SU-DHL-6 (cell line): ENCODE measurements at regions not wholly inside any gene's neighbourhood (a gene's known extent, or its start where the extent isn't known, plus 50 kb on each side); places are given as distances from the start of the nearest gene placed in this dataset.

Source experiments
- H2AFZ ChIP-seq: fragments of 200-600 bp; sonication (generic); 2 replicates; pipeline ENCODE4 v1.6.1; 2014; ENCODE audit warnings: low read depth, mild to moderate bottlenecking, moderate library complexity, mixed read lengths, antibody characterized with exemption, low read length; ENCODE audit not compliant: severe bottlenecking
- H3F3A ChIP-seq: fragments of 200-600 bp; shearing (Covaris generic); 2 replicates; pipeline ENCODE4 v1.6.0; 2016; ENCODE audit warnings: antibody characterized with exemption, mild to moderate bottlenecking; ENCODE audit not compliant: insufficient read depth
- H3K27ac ChIP-seq: fragments of 200-600 bp; sonication (generic); 2 replicates; pipeline ENCODE4 v1.5.1; 2016; ENCODE audit warnings: low read depth, mild to moderate bottlenecking, low read length, moderate library complexity, mixed read lengths
- H3K27me3 ChIP-seq: fragments of 200-600 bp; sonication (generic), shearing (Covaris generic); 2 replicates; pipeline ENCODE4 v1.6.0; 2014; ENCODE audit warnings: mild to moderate bottlenecking, low read length
- H3K36me3 ChIP-seq: fragments of 200-600 bp; sonication (generic); 2 replicates; pipeline ENCODE4 v1.6.1; 2014; ENCODE audit warnings: mild to moderate bottlenecking, low read length, mixed read lengths
- H3K4me2 ChIP-seq: fragments of 300-600, 200-600 bp; shearing (Covaris generic), sonication (generic); 2 replicates; pipeline ENCODE4 v1.6.0; 2014; ENCODE audit warnings: low read length, low read depth, mild to moderate bottlenecking; ENCODE audit not compliant: poor library complexity, severe bottlenecking
- H3K4me3 ChIP-seq: fragments of 200-600 bp; sonication (generic); 2 replicates; pipeline ENCODE4 v1.5.1; 2014; ENCODE audit warnings: antibody characterized with exemption, low read length, mild to moderate bottlenecking, mixed read lengths; ENCODE audit not compliant: insufficient read depth, poor library complexity, severe bottlenecking
- H3K79me2 ChIP-seq: fragments of 200-600 bp; sonication (generic); 2 replicates; pipeline ENCODE4 v1.6.1; 2014; ENCODE audit warnings: mild to moderate bottlenecking, low read length, moderate library complexity; ENCODE audit not compliant: insufficient read depth
- H3K9ac ChIP-seq: fragments of 200-600 bp; sonication (generic); 2 replicates; pipeline ENCODE4 v1.7.0; 2014; ENCODE audit warnings: mild to moderate bottlenecking, low read length
- H3K9me2 ChIP-seq: fragments of 200-600 bp; sonication (generic); replicated peaks from 2 replicates; pipeline ENCODE4 v1.6.1; 2014; ENCODE audit warnings: low read length; ENCODE audit not compliant: insufficient read depth
- H3K9me3 ChIP-seq: fragments of 200-600 bp; sonication (generic); 2 replicates; pipeline ENCODE4 v1.6.1; 2014; ENCODE audit warnings: low read length, mixed read lengths; ENCODE audit not compliant: insufficient read depth
- H4K20me1 ChIP-seq: fragments of 200-600 bp; sonication (generic); 2 replicates; pipeline ENCODE4 v1.6.1; 2014; ENCODE audit warnings: low read depth, mild to moderate bottlenecking, antibody characterized with exemption, low read length, moderate library complexity, mixed read lengths
- EZH2phosphoT487 ChIP-seq: fragments of 200-600 bp; sonication (generic), shearing (Covaris generic); conservative IDR thresholded peaks from 2 replicates; pipeline ENCODE4 v1.6.1; 2018; ENCODE audit warnings: mild to moderate bottlenecking, antibody characterized with exemption, low read length, moderate library complexity, mixed read lengths
- TF ChIP-seq, protein P1 (sequence below): fragments of 200-600 bp; sonication (generic); IDR thresholded peaks from one replicate; pipeline ENCODE4 v1.5.1; 2017; ENCODE audit warnings: antibody characterized with exemption, mild to moderate bottlenecking, low read length, moderate library complexity; ENCODE audit not compliant: insufficient read depth, poor library complexity, severe bottlenecking

DNA sequence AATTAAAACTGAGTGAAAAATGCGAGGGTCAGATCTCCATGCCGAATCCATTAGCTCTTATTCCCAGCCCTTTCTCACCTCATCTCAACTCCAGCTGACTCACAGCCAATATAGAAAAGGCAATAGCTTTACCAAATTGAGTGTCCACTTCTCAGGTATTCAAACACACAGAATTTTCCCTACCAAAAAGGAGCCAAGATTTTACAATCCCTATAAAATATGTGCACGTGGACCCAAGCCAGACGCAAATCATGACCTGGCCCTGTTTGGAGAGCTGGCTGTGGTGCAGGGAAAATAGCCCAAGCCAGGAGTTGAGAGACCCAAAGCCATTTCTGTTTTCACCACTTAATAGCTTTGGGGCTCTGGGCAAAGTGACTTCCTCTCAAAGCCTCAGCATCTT is 379.7 kb upstream of the AUTS2 start:
- TF ChIP-seq EZH2phosphoT487, result no peak
- TF ChIP-seq, protein P1, sequence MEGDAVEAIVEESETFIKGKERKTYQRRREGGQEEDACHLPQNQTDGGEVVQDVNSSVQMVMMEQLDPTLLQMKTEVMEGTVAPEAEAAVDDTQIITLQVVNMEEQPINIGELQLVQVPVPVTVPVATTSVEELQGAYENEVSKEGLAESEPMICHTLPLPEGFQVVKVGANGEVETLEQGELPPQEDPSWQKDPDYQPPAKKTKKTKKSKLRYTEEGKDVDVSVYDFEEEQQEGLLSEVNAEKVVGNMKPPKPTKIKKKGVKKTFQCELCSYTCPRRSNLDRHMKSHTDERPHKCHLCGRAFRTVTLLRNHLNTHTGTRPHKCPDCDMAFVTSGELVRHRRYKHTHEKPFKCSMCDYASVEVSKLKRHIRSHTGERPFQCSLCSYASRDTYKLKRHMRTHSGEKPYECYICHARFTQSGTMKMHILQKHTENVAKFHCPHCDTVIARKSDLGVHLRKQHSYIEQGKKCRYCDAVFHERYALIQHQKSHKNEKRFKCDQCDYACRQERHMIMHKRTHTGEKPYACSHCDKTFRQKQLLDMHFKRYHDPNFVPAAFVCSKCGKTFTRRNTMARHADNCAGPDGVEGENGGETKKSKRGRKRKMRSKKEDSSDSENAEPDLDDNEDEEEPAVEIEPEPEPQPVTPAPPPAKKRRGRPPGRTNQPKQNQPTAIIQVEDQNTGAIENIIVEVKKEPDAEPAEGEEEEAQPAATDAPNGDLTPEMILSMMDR, result no peak
- Histone ChIP-seq H3K27me3 (no peaks in the 10 kb centered on the region), H3K4me2 (no peak overlapping the region), H4K20me1 (no peaks in the 10 kb centered on the region), H3K79me2 (no peaks in the 10 kb centered on the region), H3K36me3 (no peaks in the 10 kb centered on the region), H3K9me2 (no peaks in the 10 kb centered on the region), H2AFZ (no peak overlapping the region), H3K27ac (no peak overlapping the region), H3K9me3 (no peaks in the 10 kb centered on the region), H3K9ac (no peak overlapping the region), H3K4me3 (no peak overlapping the region), H3F3A (no peaks in the 10 kb centered on the region)

DNA sequence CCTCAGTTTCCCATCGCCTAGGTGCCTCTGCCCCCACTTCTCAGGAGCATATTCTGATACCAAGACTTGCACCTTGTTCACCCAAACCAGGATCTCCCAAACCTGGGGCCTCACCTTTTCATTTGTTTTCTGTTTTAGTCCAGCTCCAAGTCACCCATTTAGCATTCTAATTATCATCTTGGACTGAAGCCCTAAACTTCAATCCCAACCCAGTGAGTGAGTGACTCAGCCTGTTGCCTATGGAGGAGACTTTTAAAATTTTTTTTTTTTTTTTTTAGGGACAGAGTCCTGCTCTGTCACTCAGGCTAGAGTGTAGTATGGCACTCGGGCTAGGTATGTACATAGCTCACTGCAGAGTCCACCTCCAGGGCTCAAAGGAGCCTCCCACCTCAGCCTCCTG is 378.9 kb upstream of the AUTS2 start:
- no peaks in the 10 kb centered on the region for H3K36me3 ChIP-seq
- no peaks in the 10 kb centered on the region for H3K9me3 ChIP-seq
- no peak overlapping the region for H3K4me2 ChIP-seq
- H2AFZ ChIP-seq, result no peak overlapping the region
- H3K9me2 ChIP-seq, result no peaks in the 10 kb centered on the region
- TF ChIP-seq EZH2phosphoT487, result no peak
- TF ChIP-seq, protein P1, result no peak
- H3K79me2 ChIP-seq, result no peaks in the 10 kb centered on the region
- no peaks in the 10 kb centered on the region for H4K20me1 ChIP-seq
- H3K4me3 ChIP-seq, result no peak overlapping the region
- no peaks in the 10 kb centered on the region for H3F3A ChIP-seq
- H3K27me3 ChIP-seq, result no peaks in the 10 kb centered on the region
- H3K27ac ChIP-seq, result no peak overlapping the region
- no peak overlapping the region for H3K9ac ChIP-seq

DNA sequence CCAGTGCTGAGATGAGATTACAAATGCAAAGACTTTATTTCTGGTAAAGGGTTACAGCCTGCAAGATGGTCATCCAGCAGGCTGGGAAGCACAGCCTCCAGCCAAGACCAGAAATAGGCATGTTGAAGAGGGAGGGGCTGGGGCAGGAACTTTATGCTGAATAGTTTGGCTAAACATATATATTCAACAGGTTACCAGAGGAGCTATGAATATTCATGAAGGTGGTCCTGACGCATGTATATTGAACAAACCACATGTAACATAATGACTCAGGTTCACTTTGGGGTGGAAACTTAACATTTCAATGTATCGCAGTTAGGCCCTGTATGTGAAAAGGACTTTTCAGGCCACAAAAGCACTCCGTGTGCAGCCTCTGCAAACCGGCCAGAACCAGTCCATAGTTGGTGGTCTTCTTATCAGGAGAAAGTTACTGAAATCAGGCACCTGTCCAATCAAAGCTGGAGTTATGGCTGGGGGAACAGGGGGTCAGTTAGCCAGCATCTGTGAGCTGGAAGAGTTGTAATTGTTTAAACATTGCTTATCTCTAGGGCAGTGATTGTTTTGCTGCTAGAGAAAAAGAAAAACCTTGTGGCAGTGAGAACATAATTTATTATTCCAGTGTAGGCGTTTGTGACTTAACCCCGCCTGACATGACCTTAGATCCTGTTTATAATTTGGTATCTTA is 372.9 kb upstream of the AUTS2 start:
- Histone ChIP-seq H3K9me3 (no peaks in the 10 kb centered on the region), H3K79me2 (no peaks in the 10 kb centered on the region), H2AFZ (no peak overlapping the region), H3K9me2 (no peaks in the 10 kb centered on the region), H3K4me2 (no peak overlapping the region), H3F3A (no peaks in the 10 kb centered on the region), H4K20me1 (no peaks in the 10 kb centered on the region), H3K9ac (no peak overlapping the region), H3K4me3 (no peak overlapping the region), H3K36me3 (no peaks in the 10 kb centered on the region), H3K27ac (no peak overlapping the region), H3K27me3 (no peaks in the 10 kb centered on the region)
- TF ChIP-seq, protein P1, result no peak
- TF ChIP-seq EZH2phosphoT487, result no peak
